ENCODE measurements at regions not wholly inside any gene's neighbourhood (a gene's known extent, or its start where the extent isn't known, plus 50 kb on each side); places are given as distances from the start of the nearest gene placed in this dataset.

GRCh38 chr17:36730857-36731490 lies 129.6 kb downstream of the MRM1 start:
- no peak for DNase-seq

- no peak for DNase-seq
These were observed 130.4 kb downstream of the MRM1 start for GRCh38 chr17:36731811-36732210.

GRCh38 chr17:36732351-36732750 lies 131.0 kb downstream of the MRM1 start:
- DNase-seq = no peak

- no peak for DNase-seq
These were observed 135.1 kb downstream of the MRM1 start for GRCh38 chr17:36736201-36737156.

- DNase-seq = no peak
These were observed 137.8 kb downstream of the MRM1 start for GRCh38 chr17:36739208-36739607.

- no peak for DNase-seq
These were observed 138.8 kb downstream of the MRM1 start for GRCh38 chr17:36740157-36740556.

- no peak for DNase-seq
These were observed 139.9 kb downstream of the MRM1 start for GRCh38 chr17:36741019-36741902.

- no peak for DNase-seq
These were observed 141.1 kb downstream of the MRM1 start for GRCh38 chr17:36742267-36743000.

GRCh38 chr17:36743130-36743529 lies 141.7 kb downstream of the MRM1 start:
- DNase-seq = no peak

- DNase-seq = no peak
These were observed 145.1 kb downstream of the MRM1 start for GRCh38 chr17:36746381-36747053.

GRCh38 chr17:36747861-36748260 lies 146.5 kb downstream of the MRM1 start:
- no peak for DNase-seq

GRCh38 chr17:36748272-36748671 lies 146.9 kb downstream of the MRM1 start:
- no peak for DNase-seq

- no peak for DNase-seq
These were observed 148.1 kb downstream of the MRM1 start for GRCh38 chr17:36749493-36749892.

- no peak for DNase-seq
These were observed 149.0 kb downstream of the MRM1 start for GRCh38 chr17:36750316-36750885.

GRCh38 chr17:36752096-36752888 lies 150.9 kb downstream of the MRM1 start:
- DNase-seq = no peak

- DNase-seq = peak; percentile 20
These were observed 154.2 kb downstream of the MRM1 start for GRCh38 chr17:36755586-36755985.

GRCh38 chr17:36756695-36757094 lies 155.3 kb downstream of the MRM1 start:
- DNase-seq = no peak

- no peak for DNase-seq
These were observed 159.0 kb downstream of the MRM1 start for GRCh38 chr17:36760425-36760824.

GRCh38 chr17:36761203-36761950 lies 160.0 kb downstream of the MRM1 start:
- DNase-seq = no peak
